ENCODE measurements at regions not wholly inside any gene's neighbourhood (a gene's known extent, or its start where the extent isn't known, plus 50 kb on each side); places are given as distances from the start of the nearest gene placed in this dataset.

DNA sequence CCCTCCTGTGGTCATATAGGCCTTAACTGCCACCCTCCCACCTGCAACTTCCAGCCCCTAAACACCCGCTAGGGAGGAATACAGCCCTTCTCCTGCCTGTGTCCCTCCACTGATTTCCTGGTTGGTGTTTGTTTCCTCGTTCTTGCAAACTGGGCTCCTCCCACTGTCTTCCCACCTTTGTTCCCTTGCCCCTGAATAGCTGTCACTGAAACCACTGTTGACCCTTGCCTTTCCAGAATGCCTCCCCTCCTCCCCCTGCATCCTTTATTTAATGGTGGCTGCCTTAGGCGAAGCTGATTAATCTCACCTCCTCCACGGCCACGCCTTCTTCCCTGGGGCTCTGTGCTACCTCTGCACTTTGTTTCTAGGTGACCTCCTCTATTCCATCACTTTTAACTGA, 626.7 kb downstream of the BNC2 start:
- Mint-ChIP-seq H3K36me3 (no peaks in the 10 kb centered on the region), H3K27ac (no peak overlapping the region), H3K9me3 (peaks cover under 1 to 2% of the 10 kb centered on the region in 2 donors), H3K4me3 (no peak overlapping the region), H3K4me1 (no peaks in the 10 kb centered on the region), H3K27me3 (no peaks in the 10 kb centered on the region)
- no peak for DNase-seq
- no peak for ATAC-seq (replicated peaks)

DNA sequence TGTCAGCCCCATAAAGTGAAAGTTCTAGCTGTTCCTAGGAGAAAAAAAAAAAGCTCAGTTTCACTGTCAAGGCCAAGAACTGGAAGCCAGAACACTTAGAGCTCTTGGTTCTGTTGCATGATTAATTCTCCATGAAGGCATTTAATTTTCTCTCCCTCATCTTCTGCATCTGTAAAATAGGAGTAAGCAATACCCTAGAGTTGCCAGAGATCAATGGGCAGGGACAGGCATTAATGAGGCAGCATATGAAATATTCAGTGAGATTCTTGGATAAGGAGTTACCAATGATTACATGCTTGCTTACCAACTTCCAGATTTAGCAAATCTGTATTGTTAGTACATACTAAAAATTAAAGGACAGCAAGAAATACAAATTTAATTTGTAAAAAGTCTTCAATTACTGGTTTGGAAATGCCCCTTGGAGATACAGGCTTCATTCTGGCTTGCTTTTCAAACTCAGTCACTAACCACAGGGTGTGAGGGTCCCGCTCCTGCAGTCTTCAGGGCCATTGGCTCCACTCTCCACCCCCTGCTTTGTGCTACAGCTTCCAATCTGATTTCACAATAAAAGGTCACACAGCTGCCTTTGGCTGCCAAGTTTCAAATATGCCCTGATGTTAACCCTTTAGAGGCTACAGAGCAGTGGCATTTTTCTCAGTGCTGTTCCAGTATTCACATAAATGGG, 624.6 kb downstream of the BNC2 start:
- H3K9me3 Mint-ChIP-seq = peaks cover 2 to 3% of the 10 kb centered on the region in 2 donors
- no peak overlapping the region for H3K27ac Mint-ChIP-seq
- no peaks in the 10 kb centered on the region for H3K36me3 Mint-ChIP-seq
- H3K4me1 Mint-ChIP-seq = no peaks in the 10 kb centered on the region
- DNase-seq (no peak), ATAC-seq (replicated peaks) (no peak)
- no peaks in the 10 kb centered on the region for H3K27me3 Mint-ChIP-seq
- H3K4me3 Mint-ChIP-seq = no peak overlapping the region

DNA sequence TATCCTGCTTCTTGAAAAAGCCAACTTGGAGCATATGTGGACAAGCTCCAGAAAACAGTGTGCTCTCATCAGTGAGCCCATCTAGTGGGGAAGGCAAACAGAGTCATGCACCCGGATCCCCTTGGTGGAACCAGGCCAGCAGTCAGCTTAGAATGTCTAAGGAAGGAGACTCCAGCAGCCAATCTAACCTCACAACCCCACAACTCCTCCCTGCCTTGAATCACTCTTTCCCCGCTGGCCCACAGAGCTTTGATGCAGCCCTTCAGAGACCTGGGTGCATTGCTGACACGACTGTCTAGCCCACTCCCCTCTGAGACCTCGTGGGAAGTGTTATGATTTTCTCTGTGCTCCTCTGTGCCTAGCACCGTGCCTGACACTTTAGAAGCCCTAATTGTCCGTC, 623.7 kb downstream of the BNC2 start:
- no peak overlapping the region for H3K27ac Mint-ChIP-seq
- no peak overlapping the region for H3K4me3 Mint-ChIP-seq
- DNase-seq (no peak), ATAC-seq (replicated peaks) (no peak)
- no peaks in the 10 kb centered on the region for H3K27me3 Mint-ChIP-seq
- peaks cover 3 to 5% of the 10 kb centered on the region in 2 donors for H3K9me3 Mint-ChIP-seq
- H3K4me1 Mint-ChIP-seq = no peaks in the 10 kb centered on the region
- no peaks in the 10 kb centered on the region for H3K36me3 Mint-ChIP-seq

DNA sequence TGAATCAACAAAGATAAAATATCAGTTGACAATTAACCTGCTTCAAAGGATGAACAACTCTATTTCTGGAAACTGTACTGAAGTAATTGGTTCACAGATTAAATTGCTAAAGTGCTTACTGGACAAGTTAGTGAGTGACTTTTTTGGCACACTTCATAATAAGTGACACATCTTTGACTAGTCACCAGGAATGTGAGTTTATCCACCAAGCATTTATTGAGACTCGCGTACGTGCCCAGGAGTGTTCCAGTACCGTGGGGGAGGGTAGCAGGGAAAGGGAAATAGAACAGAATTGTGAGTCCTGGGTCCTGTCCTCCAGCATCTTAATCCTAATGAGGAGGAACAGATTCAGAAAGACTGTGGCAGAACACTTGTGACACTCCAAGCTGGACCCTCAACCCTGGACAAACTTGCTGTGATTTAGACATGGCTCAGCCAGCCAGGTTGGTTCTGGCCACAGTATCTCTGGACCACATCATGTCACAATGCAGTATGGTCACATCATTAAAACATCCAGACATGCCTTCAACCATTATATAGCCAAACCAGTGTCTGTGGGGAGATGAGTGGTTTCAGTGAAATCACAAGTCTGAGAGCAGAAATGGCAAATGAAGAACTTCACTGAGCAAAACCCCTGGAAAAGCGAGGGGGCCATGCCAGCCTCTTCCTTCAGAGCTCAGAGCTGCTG, 623.1 kb downstream of the BNC2 start:
- Mint-ChIP-seq H3K9me3 (peaks cover 4 to 7% of the 10 kb centered on the region in 2 donors), H3K27ac (no peak overlapping the region), H3K36me3 (no peaks in the 10 kb centered on the region), H3K4me3 (no peak overlapping the region), H3K4me1 (no peaks in the 10 kb centered on the region), H3K27me3 (no peaks in the 10 kb centered on the region)
- DNase-seq (no peak), ATAC-seq (replicated peaks) (no peak)

GRCh38 chr9:16248822-16249221, 621.6 kb downstream of the BNC2 start:
- DNase-seq = no peak
- Mint-ChIP-seq H3K27ac (no peak overlapping the region), H3K36me3 (no peaks in the 10 kb centered on the region), H3K27me3 (no peaks in the 10 kb centered on the region), H3K4me1 (no peaks in the 10 kb centered on the region), H3K4me3 (no peak overlapping the region), H3K9me3 (peaks cover 4 to 7% of the 10 kb centered on the region in 2 donors)
- no peak for ATAC-seq (replicated peaks)

- Mint-ChIP-seq H3K9me3 (peaks cover 4 to 10% of the 10 kb centered on the region in 2 donors), H3K4me1 (no peaks in the 10 kb centered on the region), H3K4me3 (no peak overlapping the region), H3K36me3 (no peaks in the 10 kb centered on the region), H3K27ac (no peak overlapping the region), H3K27me3 (peaks cover 0 to 3% of the 10 kb centered on the region in 2 donors)
- no peak for ATAC-seq (replicated peaks)
- DNase-seq = no peak
These were observed 617.9 kb downstream of the BNC2 start for GRCh38 chr9:16252616-16253015.

DNA sequence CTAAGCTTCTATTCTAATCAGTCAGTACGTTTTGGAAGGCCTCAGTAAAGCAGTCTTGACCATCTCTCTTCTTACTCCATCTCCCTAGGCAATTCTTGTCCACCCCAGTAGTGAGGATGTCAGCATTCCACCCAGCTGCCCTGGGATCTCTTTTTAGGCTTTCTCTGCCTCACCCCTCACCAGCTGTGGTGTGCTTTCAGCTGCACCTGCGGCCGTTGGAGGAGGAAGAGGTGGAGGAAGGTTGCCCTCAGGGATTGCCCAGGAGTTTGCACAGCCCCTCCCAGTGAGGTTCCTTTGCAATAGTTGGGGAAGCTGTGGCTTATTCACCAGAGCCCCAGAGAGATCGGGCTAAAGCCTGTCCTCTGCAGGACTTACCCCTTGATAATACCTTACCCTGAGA, 615.8 kb downstream of the BNC2 start:
- no peak overlapping the region for H3K4me3 Mint-ChIP-seq
- ATAC-seq (replicated peaks) (no peak), DNase-seq (no peak)
- no peaks in the 10 kb centered on the region for H3K36me3 Mint-ChIP-seq
- peaks cover 0 to 8% of the 10 kb centered on the region in 2 donors for H3K4me1 Mint-ChIP-seq
- H3K9me3 Mint-ChIP-seq = peaks cover 5 to 7% of the 10 kb centered on the region in 2 donors
- no peak overlapping the region for H3K27ac Mint-ChIP-seq
- H3K27me3 Mint-ChIP-seq = peaks cover 3 to 7% of the 10 kb centered on the region in 2 donors

GRCh38 chr9:16255217-16255616, 615.3 kb downstream of the BNC2 start:
- no peaks in the 10 kb centered on the region for H3K36me3 Mint-ChIP-seq
- DNase-seq (no peak), ATAC-seq (replicated peaks) (no peak)
- H3K27me3 Mint-ChIP-seq = peaks cover 3 to 7% of the 10 kb centered on the region in 2 donors
- H3K4me1 Mint-ChIP-seq = peaks cover 0 to 8% of the 10 kb centered on the region in 2 donors
- H3K27ac Mint-ChIP-seq = no peak overlapping the region
- peaks cover 5 to 7% of the 10 kb centered on the region in 2 donors for H3K9me3 Mint-ChIP-seq
- no peak overlapping the region for H3K4me3 Mint-ChIP-seq

- Mint-ChIP-seq H3K27me3 (peaks cover 3 to 7% of the 10 kb centered on the region in 2 donors), H3K4me3 (no peak overlapping the region), H3K4me1 (peaks cover 0 to 8% of the 10 kb centered on the region in 2 donors), H3K36me3 (no peaks in the 10 kb centered on the region), H3K27ac (no peak overlapping the region), H3K9me3 (peaks cover 2 to 6% of the 10 kb centered on the region in 2 donors)
- ATAC-seq (replicated peaks) = no peak
- DNase-seq = no peak
These were observed 612.9 kb downstream of the BNC2 start for GRCh38 chr9:16257604-16258003.

GRCh38 chr9:16258191-16258590, 612.3 kb downstream of the BNC2 start:
- no peak overlapping the region for H3K27ac Mint-ChIP-seq
- peaks cover 0 to 8% of the 10 kb centered on the region in 2 donors for H3K4me1 Mint-ChIP-seq
- H3K4me3 Mint-ChIP-seq = no peak overlapping the region
- ATAC-seq (replicated peaks) (no peak), DNase-seq (no peak)
- H3K9me3 Mint-ChIP-seq = peaks cover 2 to 6% of the 10 kb centered on the region in 2 donors
- no peaks in the 10 kb centered on the region for H3K36me3 Mint-ChIP-seq
- peaks cover 3 to 7% of the 10 kb centered on the region in 2 donors for H3K27me3 Mint-ChIP-seq

GRCh38 chr9:16258708-16259107, 611.8 kb downstream of the BNC2 start:
- peaks cover 0 to 8% of the 10 kb centered on the region in 2 donors for H3K4me1 Mint-ChIP-seq
- H3K4me3 Mint-ChIP-seq = no peak overlapping the region
- H3K36me3 Mint-ChIP-seq = no peaks in the 10 kb centered on the region
- no peak overlapping the region for H3K27ac Mint-ChIP-seq
- peaks cover 2 to 6% of the 10 kb centered on the region in 2 donors for H3K9me3 Mint-ChIP-seq
- DNase-seq (no peak), ATAC-seq (replicated peaks) (peak in 1 of 2 donors; percentile 38)
- H3K27me3 Mint-ChIP-seq = peaks cover 3 to 7% of the 10 kb centered on the region in 2 donors

- DNase-seq (no peak), ATAC-seq (replicated peaks) (no peak)
- Mint-ChIP-seq H3K4me3 (no peak overlapping the region), H3K36me3 (no peaks in the 10 kb centered on the region), H3K4me1 (peaks cover 0 to 8% of the 10 kb centered on the region in 2 donors), H3K27me3 (peaks cover 5 to 20% of the 10 kb centered on the region in 2 donors), H3K9me3 (peaks cover 2 to 7% of the 10 kb centered on the region in 2 donors), H3K27ac (no peak overlapping the region)
These were observed 607.8 kb downstream of the BNC2 start for GRCh38 chr9:16262477-16263261.

GRCh38 chr9:16265688-16266087, 604.8 kb downstream of the BNC2 start:
- Mint-ChIP-seq H3K4me1 (no peaks in the 10 kb centered on the region), H3K9me3 (peaks cover 0 to 7% of the 10 kb centered on the region in 2 donors), H3K4me3 (no peak overlapping the region), H3K27me3 (peaks cover 5 to 13% of the 10 kb centered on the region in 2 donors), H3K36me3 (no peaks in the 10 kb centered on the region), H3K27ac (no peak overlapping the region)
- ATAC-seq (replicated peaks) (no peak), DNase-seq (no peak)

DNA sequence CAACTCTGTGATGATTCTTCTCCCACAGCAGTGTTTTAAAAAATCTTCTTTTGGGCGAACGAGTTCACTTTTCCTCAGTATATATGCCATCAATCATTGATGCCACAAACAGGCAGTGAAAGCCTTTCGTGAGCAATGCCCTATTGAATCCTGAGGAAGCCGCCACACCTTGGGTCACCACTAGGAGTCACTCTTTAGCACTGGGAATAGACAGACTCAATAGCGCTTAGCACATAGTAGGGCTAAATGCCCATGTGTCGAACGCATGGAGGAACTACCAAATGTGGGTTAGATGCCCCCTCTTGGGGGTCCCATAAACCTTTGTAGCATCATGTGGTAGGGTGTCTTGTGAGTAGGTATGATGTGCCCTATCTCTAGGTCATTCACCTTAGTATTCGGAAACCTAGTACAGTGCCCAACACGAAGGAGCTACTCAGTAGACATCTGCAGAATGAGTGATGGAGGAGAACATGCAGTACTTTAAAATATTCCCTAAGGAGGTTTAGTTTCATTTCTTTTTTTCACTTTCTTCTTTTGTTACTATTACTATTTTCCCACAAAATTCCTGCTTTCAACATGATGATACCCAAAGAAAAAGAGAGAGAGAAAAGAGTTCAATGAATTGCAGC, 603.7 kb downstream of the BNC2 start:
- Mint-ChIP-seq H3K4me3 (no peak overlapping the region), H3K27me3 (peaks cover 5 to 13% of the 10 kb centered on the region in 2 donors), H3K9me3 (peaks cover 0 to 7% of the 10 kb centered on the region in 2 donors), H3K36me3 (no peaks in the 10 kb centered on the region), H3K27ac (no peak overlapping the region), H3K4me1 (no peaks in the 10 kb centered on the region)
- no peak for ATAC-seq (replicated peaks)
- DNase-seq = no peak
